HUDEP-2 (cell line): ENCODE measurements at regions not wholly inside any gene's neighbourhood (a gene's known extent, or its start where the extent isn't known, plus 50 kb on each side); places are given as distances from the start of the nearest gene placed in this dataset.
"Not testable (repeated sequence)": the region's sequence is repeated elsewhere in the genome, so short reads cannot be mapped to it uniquely, and the experiment has no call there.

Source experiments
- DNase-seq, 76 experiments: peaks; one replicate each; lab custom pipeline; 2025; ENCODE audit not compliant: unreplicated experiment in 76 of 76; lab: John Stamatoyannopoulos, UW

DNA sequence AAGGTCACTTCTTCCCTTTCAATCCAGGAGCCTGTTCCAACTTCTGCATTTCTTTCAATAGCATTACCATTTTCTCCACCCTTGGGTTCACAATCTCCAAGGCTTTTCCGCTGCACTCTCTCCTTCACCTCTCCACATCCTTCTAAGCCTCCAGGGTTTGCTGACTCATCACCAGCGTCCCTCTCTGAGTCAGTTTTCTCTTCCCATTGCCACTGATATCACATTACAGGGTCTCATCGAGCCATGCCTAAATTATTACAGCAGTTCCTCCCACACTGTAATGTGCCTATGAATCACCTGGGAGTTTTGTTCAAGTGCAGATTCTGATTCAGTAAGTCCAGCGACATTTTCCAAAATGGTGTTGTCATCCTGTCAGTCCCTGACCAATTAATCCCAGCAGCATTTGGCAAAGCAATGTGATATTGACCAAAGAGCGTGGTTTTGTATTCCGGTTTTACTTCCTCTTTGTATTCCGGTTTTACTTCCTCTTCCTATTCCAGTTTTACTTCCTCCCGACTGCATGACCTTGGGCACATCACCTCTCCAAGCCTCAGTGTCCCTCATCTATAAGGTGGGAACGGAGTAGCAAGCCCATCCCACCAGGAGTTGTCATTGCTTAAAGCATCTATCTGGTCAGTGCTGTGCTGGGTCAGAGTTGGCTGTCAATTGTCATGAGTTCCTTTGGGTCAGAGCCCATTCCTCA, 208.3 kb upstream of the NBPF12 start:
- DNase-seq, result not testable (repeated sequence)

DNA sequence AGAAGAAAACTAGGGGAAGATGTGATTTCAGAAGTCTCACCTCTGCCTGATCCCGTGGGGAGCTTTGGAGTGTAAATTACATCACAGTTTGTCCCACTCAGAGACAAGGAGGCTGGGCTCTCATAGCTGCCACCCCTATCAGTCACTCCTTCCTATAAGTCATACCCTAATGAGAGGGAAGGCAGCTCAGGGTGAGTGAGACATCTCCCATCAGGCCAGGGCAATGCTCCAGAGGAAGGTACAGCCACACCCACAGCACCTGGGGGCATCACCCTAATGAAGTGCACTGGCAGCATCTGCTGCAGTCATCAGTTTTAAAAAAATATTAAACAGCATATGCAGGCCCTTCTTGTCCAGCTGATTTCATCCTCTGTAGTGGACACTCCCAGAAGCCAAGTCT, 223.1 kb upstream of the NBPF12 start:
- not testable (repeated sequence) for DNase-seq

DNA sequence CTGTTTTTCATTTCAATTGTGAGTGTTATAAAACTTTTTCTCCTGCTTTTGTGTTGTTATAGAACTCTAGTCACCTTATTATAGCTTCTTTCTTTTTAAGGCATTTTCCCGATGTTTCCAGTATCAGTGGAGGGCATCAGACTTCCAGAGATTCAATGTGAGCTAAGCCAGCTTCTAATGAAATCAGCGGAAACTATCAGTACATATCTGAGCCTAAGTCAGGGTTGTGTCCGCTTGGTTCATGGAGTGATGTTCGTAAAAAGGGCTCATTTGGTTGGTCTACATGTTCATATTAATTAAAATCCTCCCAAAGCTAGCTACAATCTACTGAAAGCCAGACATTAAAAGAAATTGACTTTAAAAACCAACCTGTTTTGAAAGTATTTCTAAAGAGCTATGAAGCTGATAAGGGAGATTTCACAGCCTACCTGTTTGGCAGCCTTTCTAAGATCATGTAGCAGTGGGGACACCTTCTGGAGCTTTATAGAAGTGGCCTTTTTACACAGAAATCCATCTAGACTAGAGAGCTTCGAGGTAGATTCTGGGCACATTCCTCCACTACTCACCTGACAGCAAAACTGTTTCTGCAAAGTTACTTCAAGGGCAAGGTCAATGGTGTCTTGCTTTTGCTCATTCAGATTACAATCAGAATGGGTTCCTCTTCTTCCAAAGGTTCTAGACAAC, 227.1 kb upstream of the NBPF12 start:
- not testable (repeated sequence) for DNase-seq

DNA sequence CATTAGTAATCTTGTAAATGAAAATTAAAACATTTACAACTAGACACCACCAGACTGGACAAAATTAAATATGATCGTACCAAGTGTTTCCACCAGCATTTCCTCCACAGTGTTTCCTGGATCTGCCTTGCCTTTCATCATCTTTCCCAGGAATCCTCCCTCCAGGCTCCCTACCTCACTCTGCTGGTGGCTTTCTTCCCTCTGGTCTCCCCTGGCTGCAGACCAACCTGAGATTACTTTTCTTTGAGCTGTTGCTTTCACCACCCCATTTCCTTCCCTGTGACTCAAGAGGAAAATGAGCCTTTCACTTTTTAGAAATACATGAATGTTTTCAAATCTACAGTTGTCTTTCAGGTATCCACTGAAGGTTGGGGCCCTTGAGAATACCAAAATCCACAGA, 228.8 kb upstream of the NBPF12 start:
- not testable (repeated sequence) for DNase-seq

DNA sequence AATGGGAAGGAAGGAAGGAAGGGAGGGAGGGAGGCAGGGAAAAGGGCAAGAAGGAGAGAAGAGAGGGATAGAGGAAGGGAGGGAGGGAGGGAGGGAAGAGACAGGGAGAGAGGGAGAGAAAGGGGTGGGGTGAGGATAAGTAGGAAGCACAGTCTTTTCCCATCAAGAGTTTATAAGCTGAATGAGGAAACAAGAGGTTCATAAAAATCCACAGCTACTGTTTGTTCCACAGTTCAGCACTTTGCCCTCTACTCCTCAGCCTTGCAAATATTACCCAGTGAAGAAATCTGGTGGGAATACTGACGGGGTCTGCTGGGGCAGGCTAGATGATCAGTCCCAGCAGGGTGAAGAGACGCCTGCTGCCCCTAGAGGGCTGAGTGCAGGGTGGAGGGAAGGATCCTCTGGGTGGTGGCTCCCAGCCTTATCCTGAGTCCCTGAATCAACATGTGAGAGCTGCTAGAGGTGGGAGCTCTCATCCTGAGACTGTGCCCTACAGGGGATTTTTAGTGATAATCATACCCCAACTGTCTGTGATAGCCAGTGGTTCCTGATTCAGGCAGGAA, 233.9 kb upstream of the NBPF12 start:
- DNase-seq, result not testable (repeated sequence)

DNA sequence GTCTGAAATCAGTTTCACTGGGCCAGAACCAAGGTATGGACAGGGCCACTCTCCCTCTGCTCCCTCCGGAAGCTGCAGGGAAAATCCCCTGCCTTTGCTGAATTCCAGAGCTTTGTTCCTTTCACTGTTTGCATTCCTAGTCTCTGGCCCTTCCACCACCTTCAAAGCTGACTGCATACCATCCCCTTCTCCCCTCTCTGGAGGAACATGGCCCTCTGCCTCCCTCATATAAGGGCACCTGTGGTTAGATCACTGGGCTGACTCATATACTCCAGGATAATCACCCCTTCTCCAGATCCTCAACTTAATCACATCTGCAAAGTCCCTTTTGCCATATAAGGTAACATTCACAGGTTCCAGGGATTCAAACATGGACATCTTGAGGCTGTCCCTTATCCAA, 236.8 kb upstream of the NBPF12 start:
- DNase-seq, result not testable (repeated sequence)

DNA sequence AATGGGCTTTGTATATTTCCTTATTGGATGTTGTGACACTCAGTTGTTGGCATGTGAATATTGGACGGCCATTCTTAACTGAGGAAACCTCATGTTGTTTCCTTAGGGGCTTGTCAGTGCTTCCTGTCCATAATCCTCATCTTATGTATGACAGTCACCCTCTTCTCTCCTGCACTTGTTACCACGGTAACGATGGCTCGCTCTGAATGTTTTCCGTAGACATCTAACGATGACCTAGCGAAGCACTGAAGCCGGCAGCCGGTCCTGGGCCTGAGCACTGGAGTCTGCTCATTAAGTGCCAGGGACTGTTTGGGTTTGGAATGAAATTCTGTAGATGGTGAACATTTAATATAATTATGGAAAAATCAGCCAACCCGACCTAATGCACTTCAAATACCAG, 242.7 kb upstream of the NBPF12 start:
- DNase-seq, result not testable (repeated sequence)

DNA sequence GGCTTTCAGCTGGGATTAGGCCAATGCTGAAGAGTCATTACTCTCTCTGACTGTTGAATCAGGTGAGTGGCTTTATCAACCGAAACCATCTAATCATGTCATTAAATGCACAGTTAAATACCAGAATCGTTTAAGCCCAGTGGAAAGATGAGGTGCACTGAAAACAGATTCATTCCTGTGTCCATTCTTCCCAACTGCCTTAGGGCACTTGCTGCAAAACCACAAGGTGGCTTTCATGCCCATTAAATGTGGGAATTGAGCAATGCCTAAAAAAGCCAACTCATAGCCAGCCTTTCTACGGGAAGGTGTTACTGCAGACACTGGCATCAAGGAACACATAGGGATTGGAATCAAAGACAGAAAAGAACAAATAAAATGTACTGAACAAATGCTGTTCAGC, 246.3 kb upstream of the NBPF12 start:
- DNase-seq, result not testable (repeated sequence)

DNA sequence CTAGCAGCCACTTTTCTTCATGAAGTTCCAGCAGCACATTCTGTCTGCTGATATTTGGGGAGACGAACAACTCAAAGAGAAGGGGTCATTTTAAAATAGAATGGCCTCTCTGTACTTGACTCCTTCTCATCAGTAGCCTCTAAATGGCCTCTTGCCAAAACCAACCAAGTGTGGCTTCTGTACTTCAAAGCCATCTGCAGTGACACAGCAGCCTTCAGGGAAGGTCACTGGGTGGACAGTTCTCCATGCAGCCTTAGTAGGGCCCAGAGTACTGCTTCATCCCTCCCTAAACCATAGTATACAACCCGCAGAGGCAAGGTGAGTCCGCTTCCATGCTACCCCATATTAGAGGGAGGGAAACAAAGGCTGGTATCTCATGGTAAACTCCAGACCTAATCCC, 249.2 kb upstream of the NBPF12 start:
- not testable (repeated sequence) for DNase-seq

DNA sequence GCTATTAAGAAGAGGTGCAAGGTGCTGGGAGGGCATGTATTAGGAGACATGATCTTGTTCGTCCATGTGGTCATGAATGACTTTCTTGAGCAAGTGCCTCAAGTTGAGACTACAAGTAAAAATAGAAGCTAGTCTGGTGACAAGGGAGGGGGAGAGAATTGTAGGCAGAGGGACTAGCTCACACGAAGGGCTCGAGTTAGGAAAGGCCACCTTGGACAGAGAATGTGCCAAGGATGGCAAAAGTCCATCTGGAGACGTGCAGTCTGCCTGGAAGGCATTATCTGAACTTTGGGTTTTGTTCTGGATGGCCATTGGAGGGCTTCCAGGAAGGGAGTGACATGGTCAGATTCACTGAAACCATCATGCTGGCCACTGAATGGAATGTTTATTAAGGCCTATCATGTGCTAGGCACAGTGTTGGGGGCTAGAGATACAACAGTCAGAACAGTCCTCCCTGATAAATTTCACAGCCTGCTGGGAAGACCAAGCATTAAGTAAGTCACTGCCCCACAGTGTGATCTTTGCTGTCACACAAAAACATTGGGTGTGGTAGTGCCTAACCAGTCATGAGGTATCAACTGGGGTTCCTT, 251.3 kb upstream of the NBPF12 start:
- DNase-seq, result not testable (repeated sequence)

DNA sequence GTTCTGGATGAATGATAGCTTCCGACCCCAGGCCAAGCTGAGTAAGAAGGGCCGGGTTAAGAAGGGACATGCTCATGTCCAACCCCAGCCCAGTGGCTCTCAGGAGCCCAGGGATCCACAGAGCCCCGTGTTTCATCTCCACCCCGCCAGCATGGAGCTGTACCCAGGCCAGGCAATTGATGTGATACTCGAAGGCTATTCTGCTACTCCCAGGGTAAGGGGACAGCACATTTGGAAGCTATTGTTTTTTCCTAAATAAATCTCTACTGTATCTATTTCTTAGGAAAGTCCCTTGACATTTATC, 255.0 kb upstream of the NBPF12 start:
- DNase-seq, result not testable (repeated sequence)

DNA sequence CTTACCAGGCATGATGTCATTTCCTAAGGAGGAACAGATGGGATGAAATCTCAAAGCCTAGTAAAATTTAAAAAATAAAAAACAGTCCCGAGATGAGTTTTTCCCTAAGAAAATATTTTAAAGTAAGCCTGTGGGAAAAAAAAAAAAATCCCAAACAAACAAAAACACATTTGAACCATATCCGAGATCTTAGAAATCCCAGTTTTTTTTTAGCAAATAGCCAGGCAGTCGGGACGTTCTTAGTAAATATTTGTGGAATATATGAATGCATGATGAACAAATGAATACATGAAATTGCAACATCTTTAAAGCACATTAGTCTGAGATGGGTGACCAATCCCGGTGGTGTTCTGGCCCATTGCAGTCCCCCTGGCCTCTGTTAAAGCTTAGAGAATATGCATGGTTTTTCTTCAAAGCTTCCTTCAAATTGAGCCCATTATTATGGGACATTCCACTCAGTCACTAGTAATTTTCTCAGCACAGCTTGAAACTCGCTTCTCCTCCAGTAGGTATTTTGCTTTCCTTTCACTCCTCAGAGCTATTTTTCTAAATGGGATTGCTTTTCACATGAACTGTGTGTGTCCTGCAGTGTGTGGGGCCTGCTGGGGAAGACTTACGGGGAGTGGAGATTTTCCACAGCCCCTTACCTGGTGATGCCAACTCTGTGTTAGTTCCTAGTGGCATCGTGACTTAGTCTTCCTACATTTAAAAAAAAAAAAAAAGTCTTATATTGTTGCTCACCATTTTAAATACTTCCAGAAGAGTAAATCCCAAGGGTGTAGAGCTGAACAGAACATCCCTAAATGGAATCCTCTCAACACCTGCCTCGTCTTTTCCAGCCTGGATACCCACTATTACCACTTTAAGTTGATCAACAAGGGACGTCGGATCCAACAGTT, 255.6 kb upstream of the NBPF12 start:
- not testable (repeated sequence) for DNase-seq

DNA sequence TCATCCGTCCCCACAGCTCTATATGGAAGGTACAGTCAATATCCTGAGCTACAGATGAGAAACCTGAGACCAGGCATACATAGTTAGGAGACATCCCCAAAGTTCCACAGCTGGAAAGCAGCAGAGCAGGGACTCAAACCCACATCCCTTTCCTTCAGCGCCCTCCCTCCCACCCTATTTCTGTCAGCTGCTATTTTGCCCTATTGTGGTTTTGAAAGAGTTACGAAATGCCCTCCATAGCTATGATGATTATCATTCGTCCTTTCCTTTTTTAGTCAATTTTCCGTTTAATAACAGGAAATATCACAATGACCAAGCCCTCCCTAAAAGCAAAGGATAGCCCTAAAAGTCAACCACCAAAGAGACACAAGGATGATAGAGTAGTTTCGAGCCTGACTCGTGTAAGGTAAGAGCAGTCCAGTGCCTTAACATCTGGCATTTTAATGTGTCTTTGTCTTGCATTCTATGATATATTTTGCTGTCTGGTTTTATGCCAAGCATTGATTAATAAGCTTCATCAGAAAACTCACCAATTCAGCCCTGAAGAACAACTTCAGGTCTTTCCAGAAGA, 264.3 kb upstream of the NBPF12 start:
- DNase-seq, result not testable (repeated sequence)

DNA sequence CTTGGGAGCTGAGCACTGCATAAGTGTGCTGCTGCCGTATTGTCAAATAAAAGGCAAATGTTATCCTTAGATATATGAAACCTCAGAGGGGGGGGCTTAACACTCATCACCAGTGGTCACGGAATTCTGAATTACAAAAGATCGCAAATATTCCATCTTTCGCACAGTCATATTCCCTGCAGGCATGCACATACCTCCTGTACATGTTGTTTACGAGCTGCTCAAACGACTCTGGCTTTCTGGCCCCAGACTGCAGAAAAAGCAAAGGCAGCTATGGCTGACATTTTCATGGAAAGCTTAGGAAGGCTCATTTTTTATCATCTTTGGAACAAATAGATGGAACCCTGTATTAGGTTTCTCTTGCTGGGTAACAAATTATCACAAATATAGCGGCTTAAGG, 265.5 kb upstream of the NBPF12 start:
- not testable (repeated sequence) for DNase-seq

DNA sequence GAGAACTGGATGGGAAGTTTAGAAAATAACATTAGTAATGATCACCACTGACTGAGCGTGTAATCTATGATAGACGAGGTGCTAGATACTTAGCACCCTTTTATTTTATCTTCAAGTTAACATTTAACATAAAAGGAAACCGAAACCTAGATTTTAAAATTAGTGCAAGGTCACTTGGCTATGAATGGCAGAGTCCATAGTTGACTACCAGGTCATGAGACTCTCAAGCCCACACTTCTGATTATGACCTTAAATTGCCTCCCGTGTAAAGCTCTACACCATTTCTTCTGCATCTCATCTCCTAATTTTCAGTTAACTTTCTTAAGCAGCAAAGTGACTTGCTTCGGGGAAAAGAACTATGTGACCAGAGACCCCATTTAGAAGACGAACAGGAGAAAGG, 266.5 kb upstream of the NBPF12 start:
- not testable (repeated sequence) for DNase-seq

DNA sequence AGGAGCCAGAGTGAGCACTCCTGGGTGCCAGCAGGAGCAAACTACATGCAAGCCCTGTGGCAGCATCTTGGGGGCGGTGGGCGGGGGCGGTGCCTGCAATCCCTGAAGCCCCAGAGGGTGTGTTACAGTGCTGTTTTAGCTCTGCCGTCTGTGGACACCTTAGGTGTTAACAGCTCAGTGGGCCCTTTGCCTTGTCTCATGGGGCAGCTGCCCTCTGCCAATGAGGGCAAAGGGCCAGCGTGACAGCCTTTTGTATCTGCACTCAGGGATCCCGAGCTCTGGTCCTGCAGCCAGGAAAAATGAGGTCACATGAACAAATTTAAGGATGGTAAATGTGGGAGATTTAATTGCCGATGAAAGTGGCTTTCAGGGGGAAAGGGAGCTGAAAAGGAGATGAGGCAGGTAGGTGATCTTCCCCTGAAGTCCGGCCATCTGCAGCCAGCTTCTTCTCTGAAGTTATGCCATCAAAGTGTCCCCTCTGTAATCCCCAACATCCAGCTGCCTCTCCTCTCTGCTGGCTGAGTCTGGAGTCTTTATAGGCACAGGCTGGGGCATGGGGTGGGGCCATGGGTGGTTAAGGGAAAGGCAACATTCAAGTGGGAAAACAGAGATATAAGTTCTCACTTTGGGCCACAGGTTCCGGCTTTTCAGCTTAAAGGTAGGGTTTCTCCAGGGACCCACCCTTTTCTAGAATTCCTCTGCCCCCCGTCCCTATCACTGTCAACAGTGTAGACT, 267.1 kb upstream of the NBPF12 start:
- not testable (repeated sequence) for DNase-seq

DNA sequence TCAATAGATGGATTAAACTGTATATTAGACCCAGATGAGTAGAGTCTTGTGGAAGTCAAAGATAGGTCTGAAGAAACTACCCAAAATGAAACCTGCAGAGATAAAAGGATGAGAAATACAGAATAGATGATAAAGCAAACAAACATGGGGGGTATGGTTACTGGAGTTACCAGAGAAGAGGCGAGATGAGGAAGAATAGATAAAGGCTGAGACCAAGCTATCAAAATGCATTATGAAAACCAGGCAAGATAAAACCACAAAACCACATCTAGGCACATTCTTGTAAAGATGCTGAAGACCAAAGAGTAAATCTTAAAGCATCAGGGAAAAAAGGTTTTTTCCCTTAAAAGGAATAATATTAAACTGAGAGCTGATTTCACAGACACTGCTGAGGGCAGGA, 271.8 kb upstream of the NBPF12 start:
- not testable (repeated sequence) for DNase-seq

DNA sequence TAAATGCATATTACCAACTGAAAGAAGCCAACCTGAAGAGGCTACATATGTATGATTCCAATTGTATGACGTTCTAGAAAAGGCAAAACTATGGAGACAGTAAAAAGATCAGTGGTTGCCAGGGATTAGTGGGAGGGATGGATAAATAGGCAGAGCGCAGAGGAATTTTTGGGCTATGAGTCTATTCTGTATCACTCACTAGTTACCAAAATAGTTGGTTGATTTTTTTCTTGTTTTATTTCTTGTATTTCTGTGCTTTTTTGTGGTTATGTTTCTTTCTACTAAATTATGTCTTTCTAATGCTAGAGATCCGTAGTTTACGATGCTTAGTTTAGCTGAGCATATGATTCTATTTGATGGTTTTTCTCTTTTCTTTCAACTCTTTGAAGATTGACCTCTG, 277.9 kb upstream of the NBPF12 start:
- not testable (repeated sequence) for DNase-seq

DNA sequence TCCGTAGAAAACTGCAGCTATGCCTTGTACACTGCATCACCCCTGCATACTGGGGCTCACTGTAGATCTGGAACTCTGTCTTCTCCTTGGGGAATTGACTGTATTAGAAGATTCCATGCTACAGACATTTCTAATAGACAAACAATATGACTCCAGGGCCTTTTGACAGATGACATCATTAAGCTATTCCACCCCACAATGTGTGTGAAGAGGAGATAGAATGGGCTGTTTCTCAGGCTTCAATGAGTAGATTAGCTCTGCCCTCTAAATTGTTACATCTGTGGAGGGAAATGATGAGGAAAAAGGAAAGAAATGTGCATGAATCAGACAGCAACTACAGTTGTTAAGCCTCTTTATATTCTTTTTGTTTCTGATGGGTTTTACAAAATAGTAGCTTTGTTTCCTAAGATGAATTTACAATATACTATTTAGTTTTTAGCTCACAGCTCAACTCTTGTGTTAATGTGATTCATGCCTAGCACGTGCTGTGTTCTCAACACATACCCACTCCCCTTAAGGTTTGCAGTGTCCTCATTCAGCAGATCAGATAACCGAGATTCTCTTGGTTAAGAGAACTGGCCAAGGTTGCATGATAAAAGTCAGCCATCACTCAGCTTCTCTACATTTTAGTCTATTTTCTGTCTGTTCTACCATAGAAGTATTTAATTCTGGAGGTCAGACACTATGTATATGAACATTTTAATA, 281.6 kb upstream of the NBPF12 start:
- not testable (repeated sequence) for DNase-seq
